Adrenal gland (tissue), 5 donors: ENCODE measurements at regions not wholly inside any gene's neighbourhood (a gene's known extent, or its start where the extent isn't known, plus 50 kb on each side); places are given as distances from the start of the nearest gene placed in this dataset.

Experiments
- POLR2A ChIP-seq, 2 donors: fragments of 450-650 bp; IDR thresholded peaks; one replicate each; pipeline ENCODE4 v1.6.1; 2017; ENCODE audit warnings: antibody characterized with exemption in 2 of 2, mild to moderate bottlenecking in 2 of 2, moderate library complexity in 1 of 2
- TF ChIP-seq, protein P1 (sequence below), 6 experiments: fragments of 450-650 bp in 4 of 6; fragments of 200-600 bp in 2 of 6; sonication (generic) in 1 of 6; IDR thresholded peaks; 1 replicate in 5 of 6; 2 replicates in 1 of 6; pipeline versions ENCODE4 v1.5.1 to v1.8.0; 2016 to 2021; ENCODE audit warnings: antibody characterized with exemption in 6 of 6, mild to moderate bottlenecking in 2 of 6, moderate library complexity in 1 of 6
- donor health status: DM: no; HTN: no; CAD: no.

- TF ChIP-seq, protein P1, sequence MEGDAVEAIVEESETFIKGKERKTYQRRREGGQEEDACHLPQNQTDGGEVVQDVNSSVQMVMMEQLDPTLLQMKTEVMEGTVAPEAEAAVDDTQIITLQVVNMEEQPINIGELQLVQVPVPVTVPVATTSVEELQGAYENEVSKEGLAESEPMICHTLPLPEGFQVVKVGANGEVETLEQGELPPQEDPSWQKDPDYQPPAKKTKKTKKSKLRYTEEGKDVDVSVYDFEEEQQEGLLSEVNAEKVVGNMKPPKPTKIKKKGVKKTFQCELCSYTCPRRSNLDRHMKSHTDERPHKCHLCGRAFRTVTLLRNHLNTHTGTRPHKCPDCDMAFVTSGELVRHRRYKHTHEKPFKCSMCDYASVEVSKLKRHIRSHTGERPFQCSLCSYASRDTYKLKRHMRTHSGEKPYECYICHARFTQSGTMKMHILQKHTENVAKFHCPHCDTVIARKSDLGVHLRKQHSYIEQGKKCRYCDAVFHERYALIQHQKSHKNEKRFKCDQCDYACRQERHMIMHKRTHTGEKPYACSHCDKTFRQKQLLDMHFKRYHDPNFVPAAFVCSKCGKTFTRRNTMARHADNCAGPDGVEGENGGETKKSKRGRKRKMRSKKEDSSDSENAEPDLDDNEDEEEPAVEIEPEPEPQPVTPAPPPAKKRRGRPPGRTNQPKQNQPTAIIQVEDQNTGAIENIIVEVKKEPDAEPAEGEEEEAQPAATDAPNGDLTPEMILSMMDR (IDR thresholded peaks at IDR 0.05): no peak
- no peak for TF ChIP-seq POLR2A (IDR thresholded peaks at IDR 0.05)
These were observed 70.5 kb upstream of the TOX2 start for GRCh38 chr20:43843965-43844660.
